ENCODE measurements at regions not wholly inside any gene's neighbourhood (a gene's known extent, or its start where the extent isn't known, plus 50 kb on each side); places are given as distances from the start of the nearest gene placed in this dataset.

DNA sequence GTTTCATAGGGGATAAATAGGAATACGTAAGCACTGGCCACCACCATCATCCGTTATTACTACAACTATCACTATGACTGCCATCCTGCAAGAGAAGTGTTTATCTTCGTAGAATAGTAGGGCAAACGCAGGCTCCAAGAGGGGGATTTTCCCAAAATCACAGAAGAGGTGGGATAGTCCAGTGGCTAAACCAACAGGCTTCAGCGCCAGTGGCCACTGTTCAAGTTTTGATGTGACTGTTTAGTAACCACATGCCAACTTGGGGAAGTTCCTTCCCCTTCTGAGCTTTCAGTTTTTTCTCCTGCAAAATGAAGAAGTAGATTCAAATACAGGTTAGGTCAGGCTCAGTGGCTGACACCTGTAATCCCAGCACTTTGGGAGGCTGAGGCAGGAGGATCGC is 60.7 kb upstream of the GRIN2A start:
- TF ChIP-seq PHF8 (IDR thresholded peaks at IDR 0.05; ENCODE audit: borderline replicate concordance, low read depth) (no peak), ZNF302 (CRISPR knock-in tag; IDR thresholded peaks at IDR 0.05) (no peak), EP300 (IDR thresholded peaks at IDR 0.05) (no peak), RAD21 (conservative IDR thresholded peaks at IDR 0.05 in 1 of 2, IDR thresholded peaks at IDR 0.05 in 1 of 2) (no peak), POLR2A (IDR thresholded peaks at IDR 0.05; ENCODE audit: low read length) (no peak), ESRRA (IDR thresholded peaks at IDR 0.05; ENCODE audit: borderline replicate concordance, low read length) (no peak), JUN (IDR thresholded peaks at IDR 0.05) (no peak), MAX (IDR thresholded peaks at IDR 0.05) (no peak), USF2 (IDR thresholded peaks at IDR 0.05) (no peak), SMC3 (IDR thresholded peaks at IDR 0.05) (no peak), ZC3H11A (IDR thresholded peaks at IDR 0.05) (no peak), CTCF (IDR thresholded peaks at IDR 0.05) (no peak)
- TF ChIP-seq, protein P1, sequence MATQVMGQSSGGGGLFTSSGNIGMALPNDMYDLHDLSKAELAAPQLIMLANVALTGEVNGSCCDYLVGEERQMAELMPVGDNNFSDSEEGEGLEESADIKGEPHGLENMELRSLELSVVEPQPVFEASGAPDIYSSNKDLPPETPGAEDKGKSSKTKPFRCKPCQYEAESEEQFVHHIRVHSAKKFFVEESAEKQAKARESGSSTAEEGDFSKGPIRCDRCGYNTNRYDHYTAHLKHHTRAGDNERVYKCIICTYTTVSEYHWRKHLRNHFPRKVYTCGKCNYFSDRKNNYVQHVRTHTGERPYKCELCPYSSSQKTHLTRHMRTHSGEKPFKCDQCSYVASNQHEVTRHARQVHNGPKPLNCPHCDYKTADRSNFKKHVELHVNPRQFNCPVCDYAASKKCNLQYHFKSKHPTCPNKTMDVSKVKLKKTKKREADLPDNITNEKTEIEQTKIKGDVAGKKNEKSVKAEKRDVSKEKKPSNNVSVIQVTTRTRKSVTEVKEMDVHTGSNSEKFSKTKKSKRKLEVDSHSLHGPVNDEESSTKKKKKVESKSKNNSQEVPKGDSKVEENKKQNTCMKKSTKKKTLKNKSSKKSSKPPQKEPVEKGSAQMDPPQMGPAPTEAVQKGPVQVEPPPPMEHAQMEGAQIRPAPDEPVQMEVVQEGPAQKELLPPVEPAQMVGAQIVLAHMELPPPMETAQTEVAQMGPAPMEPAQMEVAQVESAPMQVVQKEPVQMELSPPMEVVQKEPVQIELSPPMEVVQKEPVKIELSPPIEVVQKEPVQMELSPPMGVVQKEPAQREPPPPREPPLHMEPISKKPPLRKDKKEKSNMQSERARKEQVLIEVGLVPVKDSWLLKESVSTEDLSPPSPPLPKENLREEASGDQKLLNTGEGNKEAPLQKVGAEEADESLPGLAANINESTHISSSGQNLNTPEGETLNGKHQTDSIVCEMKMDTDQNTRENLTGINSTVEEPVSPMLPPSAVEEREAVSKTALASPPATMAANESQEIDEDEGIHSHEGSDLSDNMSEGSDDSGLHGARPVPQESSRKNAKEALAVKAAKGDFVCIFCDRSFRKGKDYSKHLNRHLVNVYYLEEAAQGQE (IDR thresholded peaks at IDR 0.05), result no peak
